ENCODE measurements at regions not wholly inside any gene's neighbourhood (a gene's known extent, or its start where the extent isn't known, plus 50 kb on each side); places are given as distances from the start of the nearest gene placed in this dataset.
"Not testable (repeated sequence)": the region's sequence is repeated elsewhere in the genome, so short reads cannot be mapped to it uniquely, and the experiment has no call there.

GRCh38 chr6:160804639-160805038 lies 102.6 kb downstream of the PLG start:
- DNase-seq (ENCODE audit: low read depth in 2 of 2) = no peak

GRCh38 chr6:160808263-160808662 lies 106.2 kb downstream of the PLG start:
- no peak for DNase-seq (ENCODE audit: low read depth in 2 of 2)

GRCh38 chr6:160810238-160810637 lies 108.2 kb downstream of the PLG start:
- DNase-seq (ENCODE audit: low read depth in 2 of 2) = no peak

GRCh38 chr6:160812097-160812496 lies 110.1 kb downstream of the PLG start:
- no peak for DNase-seq (ENCODE audit: low read depth in 2 of 2)

- no peak for DNase-seq (ENCODE audit: low read depth in 2 of 2)
Observed at GRCh38 chr6:160818934-160819333, 116.9 kb downstream of the PLG start.

GRCh38 chr6:160820661-160821060 lies 118.6 kb downstream of the PLG start:
- not testable (repeated sequence) for DNase-seq (ENCODE audit: low read depth in 2 of 2)

GRCh38 chr6:160831739-160832138 lies 129.7 kb downstream of the PLG start:
- DNase-seq (ENCODE audit: low read depth in 2 of 2) = no peak

GRCh38 chr6:160832422-160832821 lies 130.4 kb downstream of the PLG start:
- no peak for DNase-seq (ENCODE audit: low read depth in 2 of 2)

- no peak for DNase-seq (ENCODE audit: low read depth in 2 of 2)
Observed at GRCh38 chr6:160837146-160837545, 135.1 kb downstream of the PLG start.

- no peak for DNase-seq (ENCODE audit: low read depth in 2 of 2)
Observed at GRCh38 chr6:160851031-160851430, 140.5 kb upstream of the MAP3K4 start.

GRCh38 chr6:160853946-160854345 lies 137.6 kb upstream of the MAP3K4 start:
- no peak for DNase-seq (ENCODE audit: low read depth in 2 of 2)

GRCh38 chr6:160858886-160859285 lies 132.7 kb upstream of the MAP3K4 start:
- no peak for DNase-seq (ENCODE audit: low read depth in 2 of 2)

GRCh38 chr6:160859822-160860221 lies 131.7 kb upstream of the MAP3K4 start:
- DNase-seq (ENCODE audit: low read depth in 2 of 2) = no peak

- DNase-seq (ENCODE audit: low read depth in 2 of 2) = no peak
Observed at GRCh38 chr6:160861824-160862223, 129.7 kb upstream of the MAP3K4 start.

GRCh38 chr6:160863782-160864181 lies 127.8 kb upstream of the MAP3K4 start:
- DNase-seq (ENCODE audit: low read depth in 2 of 2) = no peak

- DNase-seq (ENCODE audit: low read depth in 2 of 2) = no peak
Observed at GRCh38 chr6:160871320-160871719, 120.2 kb upstream of the MAP3K4 start.

GRCh38 chr6:160881148-160881808 lies 110.3 kb upstream of the MAP3K4 start:
- no peak for DNase-seq (ENCODE audit: low read depth in 2 of 2)

GRCh38 chr6:160882006-160882405 lies 109.6 kb upstream of the MAP3K4 start:
- no peak for DNase-seq (ENCODE audit: low read depth in 2 of 2)

- peak in 1 of 2 donors; percentile 45 for DNase-seq (ENCODE audit: low read depth in 2 of 2)
Observed at GRCh38 chr6:160882791-160883279, 108.7 kb upstream of the MAP3K4 start.

GRCh38 chr6:160883560-160883959 lies 108.0 kb upstream of the MAP3K4 start:
- no peak for DNase-seq (ENCODE audit: low read depth in 2 of 2)

- no peak for DNase-seq (ENCODE audit: low read depth in 2 of 2)
Observed at GRCh38 chr6:160883999-160884398, 107.6 kb upstream of the MAP3K4 start.

- not testable (repeated sequence) for DNase-seq (ENCODE audit: low read depth in 2 of 2)
Observed at GRCh38 chr6:160889148-160889547, 102.4 kb upstream of the MAP3K4 start.

- DNase-seq (ENCODE audit: low read depth in 2 of 2) = peak in 1 of 2 donors; percentile 17
Observed at GRCh38 chr6:160891690-160892089, 99.9 kb upstream of the MAP3K4 start.

- DNase-seq (ENCODE audit: low read depth in 2 of 2) = no peak
Observed at GRCh38 chr6:160895562-160895961, 96.0 kb upstream of the MAP3K4 start.
